Activated T-cell treated with anti-CD3 and anti-CD28 coated beads for 1 hour (primary cell): ENCODE measurements at regions not wholly inside any gene's neighbourhood (a gene's known extent, or its start where the extent isn't known, plus 50 kb on each side); places are given as distances from the start of the nearest gene placed in this dataset.
"Not testable (repeated sequence)": the region's sequence is repeated elsewhere in the genome, so short reads cannot be mapped to it uniquely, and the experiment has no call there.

ENCODE experiments used
- DNase-seq: peaks from one replicate; pipeline ENCODE4 v3.0.0-alpha.2; 2020; ENCODE audit warnings: low read depth

GRCh38 chr1:222037720-222038119 is 295.8 kb upstream of the DUSP10 start:
- no peak for DNase-seq

- no peak for DNase-seq
Observed at GRCh38 chr1:222034790-222035189, 292.9 kb upstream of the DUSP10 start.

- no peak for DNase-seq
Observed at GRCh38 chr1:222033450-222033849, 291.6 kb upstream of the DUSP10 start.

- DNase-seq, result no peak
Observed at GRCh38 chr1:222031318-222031717, 289.4 kb upstream of the DUSP10 start.

GRCh38 chr1:222028676-222029075 is 286.8 kb upstream of the DUSP10 start:
- DNase-seq, result no peak

GRCh38 chr1:222028116-222028515 is 286.2 kb upstream of the DUSP10 start:
- no peak for DNase-seq

GRCh38 chr1:222026280-222026679 is 284.4 kb upstream of the DUSP10 start:
- DNase-seq, result no peak

GRCh38 chr1:222023025-222023424 is 281.1 kb upstream of the DUSP10 start:
- DNase-seq, result no peak

GRCh38 chr1:222021129-222021528 is 279.2 kb upstream of the DUSP10 start:
- DNase-seq, result no peak

- DNase-seq, result no peak
Observed at GRCh38 chr1:222020553-222020952, 278.7 kb upstream of the DUSP10 start.

- DNase-seq, result no peak
Observed at GRCh38 chr1:222019029-222019428, 277.1 kb upstream of the DUSP10 start.

GRCh38 chr1:222018041-222018440 is 276.2 kb upstream of the DUSP10 start:
- no peak for DNase-seq

GRCh38 chr1:222015686-222016085 is 273.8 kb upstream of the DUSP10 start:
- no peak for DNase-seq

GRCh38 chr1:222014001-222014400 is 272.1 kb upstream of the DUSP10 start:
- DNase-seq, result no peak

- no peak for DNase-seq
Observed at GRCh38 chr1:222012816-222013215, 270.9 kb upstream of the DUSP10 start.

- DNase-seq, result no peak
Observed at GRCh38 chr1:222010306-222010705, 268.4 kb upstream of the DUSP10 start.

- no peak for DNase-seq
Observed at GRCh38 chr1:222009105-222009730, 267.3 kb upstream of the DUSP10 start.

- no peak for DNase-seq
Observed at GRCh38 chr1:222006715-222007114, 264.8 kb upstream of the DUSP10 start.

- no peak for DNase-seq
Observed at GRCh38 chr1:222004784-222005183, 262.9 kb upstream of the DUSP10 start.

- DNase-seq, result no peak
Observed at GRCh38 chr1:222004034-222004433, 262.1 kb upstream of the DUSP10 start.

GRCh38 chr1:222002503-222002902 is 260.6 kb upstream of the DUSP10 start:
- no peak for DNase-seq

GRCh38 chr1:222000131-222000530 is 258.2 kb upstream of the DUSP10 start:
- no peak for DNase-seq

GRCh38 chr1:221998781-221999180 is 256.9 kb upstream of the DUSP10 start:
- DNase-seq, result no peak

- DNase-seq, result no peak
Observed at GRCh38 chr1:221998186-221998612, 256.3 kb upstream of the DUSP10 start.

GRCh38 chr1:221997012-221997411 is 255.1 kb upstream of the DUSP10 start:
- not testable (repeated sequence) for DNase-seq
